ENCODE measurements at regions not wholly inside any gene's neighbourhood (a gene's known extent, or its start where the extent isn't known, plus 50 kb on each side); places are given as distances from the start of the nearest gene placed in this dataset.

DNA sequence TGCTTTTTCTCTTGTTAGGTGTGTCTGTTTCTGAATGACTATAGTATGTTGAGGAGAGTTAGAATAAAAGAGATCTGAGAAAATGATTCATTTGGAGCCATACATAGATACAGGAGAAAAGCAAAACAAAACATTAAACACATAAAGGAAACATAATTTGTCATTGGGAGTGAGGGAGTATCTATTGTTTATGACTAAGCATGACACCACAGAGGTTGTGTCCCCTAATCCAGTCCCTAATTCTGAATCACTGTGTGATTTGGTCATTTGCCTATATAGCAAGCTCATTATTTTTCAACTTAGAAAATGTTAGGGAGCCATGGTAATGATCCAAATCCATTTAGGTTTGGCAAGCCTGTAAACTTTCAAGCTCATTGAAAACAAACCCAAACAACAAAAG, 132.3 kb upstream of the BMPER start:
- no peak overlapping the region for H3K4me3 ChIP-seq (ENCODE audit: control insufficient read depth, low read depth, low read length)
- peak; percentile 93 for DNase-seq (ENCODE audit: low read depth)
- TF ChIP-seq, protein P1, sequence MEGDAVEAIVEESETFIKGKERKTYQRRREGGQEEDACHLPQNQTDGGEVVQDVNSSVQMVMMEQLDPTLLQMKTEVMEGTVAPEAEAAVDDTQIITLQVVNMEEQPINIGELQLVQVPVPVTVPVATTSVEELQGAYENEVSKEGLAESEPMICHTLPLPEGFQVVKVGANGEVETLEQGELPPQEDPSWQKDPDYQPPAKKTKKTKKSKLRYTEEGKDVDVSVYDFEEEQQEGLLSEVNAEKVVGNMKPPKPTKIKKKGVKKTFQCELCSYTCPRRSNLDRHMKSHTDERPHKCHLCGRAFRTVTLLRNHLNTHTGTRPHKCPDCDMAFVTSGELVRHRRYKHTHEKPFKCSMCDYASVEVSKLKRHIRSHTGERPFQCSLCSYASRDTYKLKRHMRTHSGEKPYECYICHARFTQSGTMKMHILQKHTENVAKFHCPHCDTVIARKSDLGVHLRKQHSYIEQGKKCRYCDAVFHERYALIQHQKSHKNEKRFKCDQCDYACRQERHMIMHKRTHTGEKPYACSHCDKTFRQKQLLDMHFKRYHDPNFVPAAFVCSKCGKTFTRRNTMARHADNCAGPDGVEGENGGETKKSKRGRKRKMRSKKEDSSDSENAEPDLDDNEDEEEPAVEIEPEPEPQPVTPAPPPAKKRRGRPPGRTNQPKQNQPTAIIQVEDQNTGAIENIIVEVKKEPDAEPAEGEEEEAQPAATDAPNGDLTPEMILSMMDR (conservative IDR thresholded peaks at IDR 0.05; ENCODE audit: control insufficient read depth, insufficient read depth, low read depth, low read length) = no peak

DNA sequence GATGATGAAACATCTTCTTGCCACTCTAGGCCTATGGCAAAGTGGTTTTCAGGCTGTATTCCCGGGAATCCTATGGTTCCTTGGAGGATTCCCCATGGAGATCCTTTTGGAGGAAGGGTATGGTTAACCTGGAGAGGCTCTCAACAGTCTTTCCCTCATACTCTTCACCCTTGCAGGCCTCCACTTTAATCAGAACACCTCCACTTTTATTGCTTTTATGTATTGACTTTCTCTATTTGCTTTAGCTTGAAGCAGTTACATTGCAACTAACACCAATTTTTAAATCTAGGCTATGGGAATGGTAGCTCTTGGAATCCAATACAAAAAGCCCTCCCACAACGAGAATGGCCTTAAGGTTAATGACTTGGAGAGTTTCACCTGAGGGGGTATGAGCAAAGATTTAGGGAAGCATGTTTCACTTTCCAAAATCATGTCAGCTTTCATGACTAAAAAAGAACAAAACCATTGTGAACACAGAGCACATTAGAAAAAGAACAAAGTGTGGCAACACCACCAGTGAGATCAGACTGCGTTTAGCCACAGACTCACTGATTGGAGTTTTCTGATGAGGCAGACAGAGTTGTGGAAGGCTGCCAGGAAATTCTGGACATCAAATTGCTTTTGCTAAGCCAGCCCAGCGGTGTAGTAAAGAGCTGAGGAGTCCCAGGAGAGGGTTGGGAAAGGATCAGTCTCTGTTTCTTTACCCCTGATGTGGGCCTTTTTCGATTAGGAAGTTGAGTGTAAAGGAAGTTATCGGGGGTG, 130.4 kb upstream of the BMPER start:
- TF ChIP-seq, protein P1 (conservative IDR thresholded peaks at IDR 0.05; ENCODE audit: control insufficient read depth, insufficient read depth, low read depth, low read length) = no peak
- H3K4me3 ChIP-seq (ENCODE audit: control insufficient read depth, low read depth, low read length) = no peak overlapping the region
- DNase-seq (ENCODE audit: low read depth) = peak; percentile 99

DNA sequence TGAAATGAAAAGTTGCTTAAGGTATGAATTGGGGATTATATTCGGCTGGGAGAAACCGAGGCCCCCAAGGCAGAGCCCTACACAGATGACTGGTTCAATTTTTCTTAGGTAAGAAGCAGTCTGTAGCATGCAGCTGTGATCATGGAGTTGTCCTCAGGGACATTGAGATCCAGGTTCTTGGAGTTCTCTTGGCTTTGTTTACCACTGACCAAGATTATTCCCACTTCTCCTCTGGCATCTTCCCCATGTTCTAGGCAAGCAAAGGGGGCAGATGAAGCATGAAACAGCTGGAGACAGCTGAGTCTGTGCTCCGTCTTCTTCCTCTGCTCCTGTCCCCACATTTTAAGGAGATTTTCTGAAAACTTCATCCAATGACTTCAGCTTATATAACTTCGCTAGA, 129.5 kb upstream of the BMPER start:
- no peak overlapping the region for H3K4me3 ChIP-seq (ENCODE audit: control insufficient read depth, low read depth, low read length)
- no peak for DNase-seq (ENCODE audit: low read depth)
- TF ChIP-seq, protein P1 (conservative IDR thresholded peaks at IDR 0.05; ENCODE audit: control insufficient read depth, insufficient read depth, low read depth, low read length) = no peak

DNA sequence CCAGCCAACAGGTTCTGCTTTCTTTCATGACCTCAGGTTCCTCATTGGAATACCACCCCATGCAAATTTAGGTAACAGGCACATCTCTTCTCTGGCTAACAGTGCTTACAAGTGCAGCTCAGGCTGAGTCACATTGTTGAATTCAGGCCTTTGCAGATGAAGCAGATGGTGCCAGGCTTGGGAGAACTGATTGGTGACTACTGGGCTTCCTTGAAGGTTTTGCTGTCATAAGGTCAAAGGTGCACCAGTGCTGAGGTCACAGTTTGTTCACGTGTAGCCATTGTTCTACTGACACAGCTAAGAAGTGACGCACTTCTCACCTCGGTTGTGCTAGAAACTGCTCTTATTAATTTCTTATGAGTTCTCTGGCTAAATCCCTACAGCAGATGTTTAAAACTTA, 128.6 kb upstream of the BMPER start:
- TF ChIP-seq, protein P1 (conservative IDR thresholded peaks at IDR 0.05; ENCODE audit: control insufficient read depth, insufficient read depth, low read depth, low read length) = no peak
- no peak overlapping the region for H3K4me3 ChIP-seq (ENCODE audit: control insufficient read depth, low read depth, low read length)
- peak; percentile 95 for DNase-seq (ENCODE audit: low read depth)

DNA sequence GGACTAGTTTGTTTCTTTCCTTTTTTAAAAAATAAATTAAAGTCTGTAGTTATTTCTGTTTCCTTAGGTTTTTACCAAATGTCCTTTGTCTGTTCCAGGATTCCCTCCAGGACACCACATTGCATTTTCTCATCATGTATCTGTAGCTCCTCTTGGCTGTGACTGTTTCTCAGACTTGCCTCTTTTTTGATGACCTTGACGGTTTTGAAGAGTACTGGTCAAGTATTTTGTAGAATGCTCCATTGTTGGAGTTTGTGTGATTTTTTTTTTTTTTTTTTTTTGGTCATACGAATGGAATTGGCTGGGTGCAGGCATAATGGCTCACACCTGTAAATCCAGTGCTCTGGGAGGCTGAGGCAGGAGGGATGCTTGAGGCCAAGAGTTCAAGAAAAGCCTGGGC, 127.1 kb upstream of the BMPER start:
- TF ChIP-seq, protein P1 (conservative IDR thresholded peaks at IDR 0.05; ENCODE audit: control insufficient read depth, insufficient read depth, low read depth, low read length) = no peak
- DNase-seq (ENCODE audit: low read depth) = no peak

DNA sequence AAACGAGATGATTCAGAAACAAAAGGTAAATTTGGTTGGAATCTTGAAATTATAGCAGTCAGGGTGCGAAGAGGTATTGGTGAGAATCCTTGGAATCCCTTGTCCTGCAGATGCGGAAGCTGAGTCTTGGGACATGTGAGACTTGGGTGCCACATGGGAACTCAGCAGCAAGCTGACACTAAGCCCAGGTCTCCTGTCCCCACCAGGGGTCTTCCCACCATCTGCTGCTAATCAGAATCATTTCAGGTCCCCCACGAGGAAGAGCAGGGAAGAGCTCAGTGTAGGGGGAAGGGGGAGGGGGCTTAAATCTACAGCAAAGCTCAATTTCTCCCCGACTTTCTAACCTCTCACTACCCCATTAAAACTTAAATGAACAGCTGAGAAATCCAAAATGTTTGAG, 126.1 kb upstream of the BMPER start:
- no peak overlapping the region for H3K4me3 ChIP-seq (ENCODE audit: control insufficient read depth, low read depth, low read length)
- DNase-seq (ENCODE audit: low read depth) = no peak
- TF ChIP-seq, protein P1 (conservative IDR thresholded peaks at IDR 0.05; ENCODE audit: control insufficient read depth, insufficient read depth, low read depth, low read length) = no peak

More for the DNA sequence above, 127.1 kb upstream of the BMPER start:
- H3K4me3 ChIP-seq (ENCODE audit: control insufficient read depth, low read depth, low read length) = no peak overlapping the region
